HG03066 (cell line): ENCODE measurements at regions not wholly inside any gene's neighbourhood (a gene's known extent, or its start where the extent isn't known, plus 50 kb on each side); places are given as distances from the start of the nearest gene placed in this dataset.
"Not testable (repeated sequence)": the region's sequence is repeated elsewhere in the genome, so short reads cannot be mapped to it uniquely, and the experiment has no call there.

Experiments
- ATAC-seq: cut with Tn5 transposase; IDR thresholded peaks from one replicate; pipeline ENCODE4 v1.9.1; 2021; ENCODE audit warnings: low read depth; ENCODE audit not compliant: unreplicated experiment

DNA sequence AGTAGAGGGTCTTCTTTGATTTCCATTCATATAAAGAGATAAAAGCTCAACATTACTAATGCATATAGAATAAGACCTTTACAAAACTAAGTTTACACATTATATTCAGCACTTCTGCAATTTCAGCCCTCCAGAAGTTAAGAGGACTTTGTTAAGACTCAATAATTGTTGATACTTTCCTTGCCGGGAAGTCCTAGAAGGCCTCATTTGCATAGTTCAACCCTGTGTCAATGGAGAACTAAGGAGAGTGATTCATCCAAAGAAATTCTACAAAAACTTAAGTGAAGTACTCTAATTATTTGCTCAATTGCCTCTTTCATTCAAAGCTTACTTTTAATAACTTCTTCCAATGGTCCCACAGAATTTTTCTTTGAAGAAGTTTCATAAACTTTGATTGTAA is 1060.3 kb upstream of the CELF2 start:
- no peak for ATAC-seq

DNA sequence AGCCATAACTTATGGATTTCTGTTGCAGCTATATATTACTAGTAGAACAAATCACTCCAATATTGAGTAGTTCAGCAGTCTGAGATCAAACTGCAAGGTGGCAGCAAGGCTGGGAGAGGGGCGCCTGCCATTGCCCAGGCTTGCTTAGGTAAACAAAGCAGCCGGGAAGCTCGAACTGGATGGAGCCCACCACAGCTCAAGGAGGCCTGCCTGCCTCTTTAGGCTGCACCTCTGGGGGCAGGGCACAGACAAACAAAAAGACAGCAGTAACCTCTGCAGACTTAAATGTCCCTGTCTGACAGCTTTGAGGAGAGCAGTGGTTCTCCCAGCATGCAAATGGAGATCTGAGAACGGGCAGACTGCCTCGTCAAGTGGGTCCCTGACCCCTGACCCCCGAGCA is 1059.8 kb upstream of the CELF2 start:
- ATAC-seq: not testable (repeated sequence)

DNA sequence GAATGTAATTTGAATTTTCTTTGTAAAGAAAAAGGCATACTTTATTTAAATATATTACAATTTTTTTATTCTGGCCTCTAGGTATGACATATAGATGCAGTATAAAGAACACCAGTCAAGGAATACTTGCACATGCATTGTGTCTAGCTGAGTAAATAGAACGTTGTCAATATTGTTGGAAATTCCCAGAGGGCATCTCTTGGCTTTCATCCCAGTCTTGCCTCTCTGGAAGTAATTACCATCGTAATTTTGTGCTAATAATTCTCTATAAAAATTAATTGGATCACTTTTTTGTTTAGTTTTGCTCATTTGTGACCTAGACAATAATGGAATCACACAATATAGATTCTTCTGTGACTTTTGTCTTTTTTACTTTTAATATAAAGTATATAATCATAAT is 1052.3 kb upstream of the CELF2 start:
- ATAC-seq: no peak

DNA sequence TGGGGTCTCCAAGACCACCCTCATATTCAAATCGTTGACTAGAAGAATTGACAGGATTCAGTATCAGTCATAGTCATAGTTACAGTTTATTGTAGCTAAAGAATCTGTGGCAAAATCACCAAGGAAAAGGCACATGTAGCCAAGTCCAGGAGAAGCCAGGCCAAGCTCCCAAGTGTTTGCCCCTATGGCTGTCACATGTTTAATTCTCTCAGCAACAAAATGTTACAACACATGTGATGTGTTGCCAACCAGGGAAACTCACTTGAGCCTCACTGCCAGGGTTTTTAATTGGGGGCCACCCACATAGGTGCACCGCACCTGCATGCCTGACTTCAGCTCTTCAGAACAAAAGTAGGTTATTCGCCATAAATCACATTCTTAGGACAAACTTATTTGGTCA is 1030.9 kb upstream of the CELF2 start:
- ATAC-seq: no peak

DNA sequence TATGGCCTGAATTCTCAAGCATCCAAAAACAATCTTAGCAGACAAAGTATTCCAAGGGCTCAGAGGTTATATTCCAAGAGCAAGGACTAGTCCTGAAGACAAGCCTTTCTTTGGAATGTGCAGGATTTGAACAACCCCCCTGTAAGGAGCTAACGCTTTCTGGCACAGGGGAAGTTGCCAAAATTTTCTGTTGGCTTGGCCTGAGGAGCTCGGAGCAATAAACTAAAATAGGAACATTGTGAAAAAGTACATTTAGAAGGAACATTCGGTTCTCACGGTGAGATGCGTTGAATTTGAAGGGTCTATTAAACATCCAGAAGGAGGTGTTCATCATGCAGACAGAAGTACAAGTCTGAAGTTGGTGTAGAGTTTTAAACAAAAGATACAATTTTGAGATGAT is 1030.5 kb upstream of the CELF2 start:
- no peak for ATAC-seq

DNA sequence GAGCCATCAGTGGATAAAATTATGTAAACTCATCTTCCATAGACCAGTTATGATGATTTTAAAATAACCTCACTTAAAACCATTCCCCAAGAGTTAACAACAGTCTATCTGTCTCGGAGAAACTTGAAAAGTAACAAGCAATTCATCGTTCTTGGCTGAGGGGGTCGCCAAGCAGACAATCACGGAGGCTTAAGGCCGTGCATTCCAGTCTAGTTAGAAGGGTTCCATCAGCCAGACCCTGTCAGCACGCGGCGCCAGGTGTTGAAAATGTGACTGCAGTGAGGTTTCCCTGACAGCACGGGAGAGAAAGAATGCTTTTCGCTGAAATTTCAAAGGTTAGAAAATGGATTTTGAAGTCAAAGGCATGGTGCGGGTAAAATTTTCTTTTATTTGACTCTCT is 1025.0 kb upstream of the CELF2 start:
- ATAC-seq: no peak

DNA sequence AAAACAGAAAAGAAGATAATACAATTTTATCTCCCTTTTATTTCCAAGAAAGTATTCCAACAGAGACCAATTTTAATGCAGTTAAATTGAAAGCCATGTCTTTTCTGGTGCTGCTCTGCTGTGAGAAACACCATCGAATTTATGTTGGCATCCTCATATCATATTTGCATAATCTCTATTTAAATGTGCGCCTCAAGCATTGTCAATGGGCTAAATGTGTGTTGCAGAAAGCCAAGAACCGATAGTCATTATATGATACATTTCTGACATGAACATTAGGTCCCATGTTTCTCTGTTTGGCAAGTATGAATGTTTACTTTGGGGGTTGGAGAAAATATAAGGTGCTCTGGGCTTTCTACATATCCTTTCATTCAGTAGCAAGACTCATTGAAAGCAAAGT is 1023.5 kb upstream of the CELF2 start:
- no peak for ATAC-seq

DNA sequence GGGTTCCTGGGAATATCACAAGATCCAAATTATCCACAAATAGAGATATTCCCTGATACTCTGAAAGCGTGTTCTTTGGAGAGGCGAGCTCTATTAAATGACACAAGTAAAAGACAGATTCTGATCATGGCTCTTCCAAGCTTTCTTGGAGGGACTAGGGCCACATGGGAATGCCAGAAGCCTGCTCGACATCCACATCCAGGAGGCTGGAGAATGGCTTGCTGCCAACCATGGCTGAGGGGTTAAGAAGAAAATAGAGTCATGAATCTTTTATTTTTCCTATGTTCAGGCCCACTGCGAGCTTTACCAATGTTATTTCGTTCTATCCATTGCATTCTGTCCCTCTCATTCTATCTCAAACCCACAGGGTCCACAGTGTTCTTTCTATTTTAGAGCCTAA is 1018.0 kb upstream of the CELF2 start:
- ATAC-seq: no peak

DNA sequence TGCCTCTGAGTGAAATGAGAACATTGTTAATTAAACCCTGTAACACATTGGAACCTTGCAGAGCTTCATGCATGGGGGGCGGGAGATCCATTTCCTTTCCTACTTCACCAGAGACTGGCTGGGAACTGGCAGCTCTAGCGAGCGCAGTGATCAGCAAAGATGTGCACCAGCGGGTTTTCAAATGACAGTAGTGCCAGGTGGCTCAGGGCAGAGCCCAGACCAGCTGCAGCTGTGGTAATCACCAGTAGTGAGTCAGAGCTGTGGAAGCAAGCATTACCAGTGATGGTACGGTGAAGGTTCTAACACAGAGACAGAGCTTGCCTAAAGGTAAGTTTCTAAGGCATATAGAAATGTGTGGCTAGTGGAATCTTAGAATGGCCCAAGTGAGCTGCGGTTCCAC is 1009.7 kb upstream of the CELF2 start:
- no peak for ATAC-seq

DNA sequence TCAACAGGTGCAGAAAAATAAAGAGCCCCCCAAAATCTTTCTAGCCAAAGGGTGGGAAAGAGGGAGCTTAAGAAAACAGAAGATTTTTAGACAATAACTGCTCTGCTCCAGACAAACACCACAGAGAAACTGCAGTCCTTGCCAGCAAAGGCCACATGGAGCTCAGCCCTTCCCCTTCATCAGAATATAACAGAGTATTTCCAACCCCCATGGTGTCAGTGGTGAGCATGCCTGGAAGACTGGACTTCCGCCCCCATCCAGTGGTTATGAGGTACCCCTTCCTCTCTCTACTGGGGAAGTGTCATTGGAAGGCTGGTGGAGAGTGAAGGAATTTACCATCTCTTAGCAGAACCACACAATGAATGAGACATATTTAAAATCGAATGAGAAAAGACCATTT is 1007.3 kb upstream of the CELF2 start:
- ATAC-seq: no peak

DNA sequence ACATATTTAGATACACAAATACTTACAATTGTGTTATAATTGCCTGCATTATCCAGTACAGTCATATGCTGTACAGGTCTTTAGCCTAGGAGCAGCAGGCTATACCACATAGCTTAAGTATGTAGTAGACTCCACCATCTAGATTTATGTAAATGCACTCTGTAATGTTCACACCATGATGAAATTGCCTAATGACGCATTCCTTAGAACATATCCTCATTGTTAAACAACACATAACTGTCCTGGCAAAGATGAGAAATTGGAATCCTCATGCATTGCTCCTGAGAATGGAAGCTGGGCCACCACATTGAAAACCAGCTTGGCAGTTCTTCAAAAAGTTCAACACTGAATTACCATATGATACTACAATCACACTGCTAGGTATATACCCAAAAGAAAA is 1002.8 kb upstream of the CELF2 start:
- no peak for ATAC-seq

DNA sequence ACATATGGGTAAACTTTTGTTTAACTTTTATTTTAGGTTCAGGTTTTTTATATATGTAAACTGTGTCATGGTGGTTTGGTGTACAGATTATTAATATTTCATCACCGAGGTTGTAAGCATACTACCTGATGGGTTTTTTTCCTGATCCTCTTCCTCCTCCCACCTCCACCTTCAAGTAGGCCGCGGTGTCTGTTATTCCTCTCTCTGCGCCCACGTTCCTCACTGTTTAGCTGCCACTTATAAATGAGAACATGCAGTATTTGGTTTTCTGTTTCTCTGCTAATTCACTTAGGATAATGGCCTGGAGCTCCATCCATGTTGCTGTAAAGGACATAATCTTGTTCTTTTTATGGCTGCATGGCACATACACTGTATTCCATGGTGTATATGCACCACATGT is 1000.0 kb upstream of the CELF2 start:
- ATAC-seq: no peak

DNA sequence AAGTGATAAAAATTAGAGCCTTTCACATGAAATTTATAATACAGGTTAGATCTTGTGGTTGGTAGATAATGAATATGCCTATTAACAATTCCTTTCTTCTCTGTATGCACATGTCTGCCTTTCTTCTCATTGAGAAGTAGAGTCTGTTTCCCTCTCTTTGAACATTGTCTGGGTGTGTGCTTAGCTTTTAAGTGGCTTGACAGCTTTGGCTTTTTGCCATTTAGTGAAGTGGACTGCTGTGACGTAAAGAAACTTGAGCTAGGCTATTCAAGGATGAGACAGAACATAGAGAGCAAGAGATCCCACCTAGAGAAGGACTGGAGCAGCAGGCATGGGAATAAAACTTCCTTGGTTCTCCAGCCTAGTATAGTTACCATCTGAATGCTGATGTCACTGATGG is 996.7 kb upstream of the CELF2 start:
- ATAC-seq: no peak

DNA sequence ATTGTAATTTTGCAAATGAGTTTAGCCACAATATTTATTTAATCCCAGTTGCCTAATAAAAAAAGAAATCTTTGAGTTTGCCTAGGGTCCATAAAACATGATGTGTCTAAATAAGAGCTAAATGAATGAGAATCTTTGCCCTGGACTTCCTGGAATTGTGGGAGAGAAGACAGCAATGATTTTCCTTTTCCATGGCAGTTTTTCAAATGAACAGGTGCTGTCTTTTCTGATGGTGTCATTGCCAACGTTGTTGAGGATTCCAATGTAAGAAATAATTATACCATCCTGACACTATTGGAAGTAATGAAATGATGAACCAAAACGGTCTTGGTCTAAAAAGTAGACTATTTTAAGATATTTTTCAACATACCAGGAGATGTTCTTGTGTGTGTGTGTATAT is 984.7 kb upstream of the CELF2 start:
- no peak for ATAC-seq

DNA sequence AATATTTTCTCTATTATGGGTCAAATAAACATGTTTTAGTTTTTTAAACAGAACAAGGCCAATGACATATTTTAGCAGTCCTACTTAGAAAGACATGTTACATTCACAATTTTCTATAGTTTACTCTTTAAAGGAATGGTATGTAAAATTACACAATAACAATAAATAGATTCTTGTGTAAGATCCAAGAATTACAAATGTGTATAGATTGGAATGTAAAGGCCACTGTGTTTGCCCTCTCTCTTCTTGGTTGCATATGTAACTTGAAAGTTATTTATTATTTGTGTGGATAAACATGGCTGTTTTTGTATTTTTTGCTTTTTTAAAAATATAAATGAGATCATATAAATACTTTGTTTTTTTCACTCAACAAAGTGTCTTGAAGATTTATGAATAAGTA is 979.3 kb upstream of the CELF2 start:
- no peak for ATAC-seq

DNA sequence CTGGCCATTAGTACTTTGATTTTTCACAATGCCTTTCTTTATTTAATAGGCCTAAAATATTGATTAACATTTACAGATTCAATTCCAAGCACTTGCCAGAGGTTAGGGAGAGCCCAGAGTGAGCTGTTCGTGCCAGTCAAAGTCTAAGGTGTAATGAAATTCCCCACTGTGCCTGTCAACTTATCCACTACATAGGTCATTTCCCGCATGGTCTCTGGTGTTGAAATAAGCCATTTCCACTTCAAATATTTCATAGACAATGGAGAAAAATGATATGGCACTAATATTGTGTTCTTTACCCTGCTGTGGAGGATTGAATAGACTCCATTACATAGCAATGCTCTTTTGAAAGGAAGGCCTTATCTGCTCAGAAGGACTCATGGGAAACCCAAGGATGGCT is 978.1 kb upstream of the CELF2 start:
- ATAC-seq: no peak

DNA sequence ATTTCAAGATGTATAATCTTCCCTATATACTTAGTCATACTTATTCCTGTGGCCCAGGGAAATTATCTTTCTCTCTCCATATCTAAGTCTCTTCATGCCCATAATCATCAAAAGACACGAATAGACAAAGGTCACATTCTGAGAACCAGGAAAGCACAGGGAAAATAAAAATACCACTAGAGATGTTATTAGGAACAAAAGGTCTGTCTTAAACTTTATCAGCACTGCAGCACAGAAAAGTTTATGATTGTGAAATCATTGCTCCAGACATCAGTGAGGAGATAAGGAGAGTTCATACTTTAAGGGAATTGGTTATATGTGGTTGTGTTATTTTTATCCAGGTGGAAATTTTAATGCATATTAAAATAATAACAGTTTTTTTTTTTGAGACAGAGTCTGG is 974.6 kb upstream of the CELF2 start:
- ATAC-seq: no peak

DNA sequence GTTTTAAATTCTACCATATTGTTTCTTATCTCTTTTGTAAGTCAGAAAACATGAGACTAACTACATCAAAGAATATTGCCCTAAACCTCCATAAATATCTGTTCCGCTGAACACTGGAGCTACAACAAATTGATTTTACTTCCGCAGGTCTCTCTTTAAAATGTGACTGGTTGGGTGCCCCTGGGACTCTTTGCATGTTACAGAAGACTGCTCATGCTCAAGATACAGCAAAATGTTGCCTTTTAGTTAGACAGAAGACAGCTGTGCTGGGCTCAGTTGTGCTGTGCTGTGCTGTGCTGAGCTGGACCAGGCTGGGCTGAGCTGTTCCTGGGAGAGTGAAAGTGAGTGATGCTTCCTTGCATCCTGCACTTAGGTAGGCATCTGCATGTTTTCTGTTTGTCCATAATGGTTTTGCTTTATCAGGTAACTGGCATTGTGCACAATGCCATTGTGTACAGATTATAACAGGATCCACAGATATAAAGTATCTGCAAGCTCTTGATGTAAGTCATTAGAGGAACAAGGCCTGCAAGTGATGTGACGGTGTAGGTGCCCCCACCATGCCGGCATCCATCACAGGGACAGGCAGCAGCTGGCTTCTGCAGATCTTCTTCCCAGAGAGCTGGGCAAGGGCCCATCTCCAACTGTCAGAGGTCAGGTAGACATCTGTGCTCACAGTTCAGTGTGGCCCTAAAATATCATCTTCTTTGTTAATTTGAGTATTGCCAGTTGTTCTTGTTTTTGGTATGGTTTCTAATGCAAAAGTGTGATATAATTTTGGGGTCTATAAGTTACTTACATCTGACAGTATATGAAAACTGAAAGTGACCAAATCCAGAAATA is 972.5 kb upstream of the CELF2 start:
- ATAC-seq: no peak

DNA sequence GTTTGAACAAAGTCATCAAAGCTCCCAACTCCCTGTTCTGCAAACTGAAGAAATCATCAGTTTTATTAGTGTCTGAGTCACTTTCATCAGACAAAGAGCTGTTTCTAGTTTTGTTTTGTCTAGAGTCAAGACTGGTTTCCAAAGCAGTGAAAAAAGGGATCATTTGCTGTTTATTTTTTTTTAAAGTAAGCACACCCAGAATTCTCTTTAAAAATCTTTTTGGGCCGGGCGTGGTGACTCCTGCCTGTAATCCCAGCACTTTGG is 972.0 kb upstream of the CELF2 start:
- no peak for ATAC-seq

DNA sequence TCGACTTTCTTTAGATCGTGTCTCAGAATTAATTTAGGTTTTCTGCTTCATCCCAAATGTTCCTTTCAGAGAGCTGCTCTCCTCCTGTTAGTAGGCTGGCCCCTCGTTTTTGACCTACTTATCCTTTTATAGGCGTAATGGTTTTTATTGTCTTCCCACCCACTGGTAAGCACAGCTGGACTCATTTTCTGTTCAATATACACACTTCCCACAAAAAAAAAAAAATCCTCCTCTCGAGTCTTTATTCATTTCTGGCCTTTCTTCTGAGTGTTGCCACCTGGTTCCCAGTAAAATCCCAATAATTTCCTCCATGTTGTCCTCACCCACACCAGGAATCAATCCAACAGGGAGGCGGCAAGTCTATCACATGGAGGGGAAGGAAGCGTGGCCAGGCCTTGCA is 970.2 kb upstream of the CELF2 start:
- no peak for ATAC-seq

DNA sequence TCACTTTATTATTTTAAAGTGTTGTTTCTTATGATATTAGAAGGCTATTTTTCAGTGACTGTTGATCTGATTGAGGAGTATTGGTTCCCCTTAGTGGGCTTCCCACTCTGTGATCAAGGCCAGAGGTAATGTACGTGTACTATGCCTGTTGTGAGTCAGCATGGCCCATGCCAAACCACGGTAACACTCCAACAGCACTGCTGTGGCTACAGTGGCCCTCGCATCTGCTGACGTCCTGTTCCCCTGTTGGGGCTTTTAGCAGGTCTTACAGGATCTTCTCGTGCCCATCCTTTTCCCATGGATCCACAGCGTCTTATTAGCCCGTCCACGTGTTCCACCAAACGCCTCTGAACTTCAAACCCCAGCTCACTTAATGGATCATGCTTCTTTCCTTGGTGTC is 964.6 kb upstream of the CELF2 start:
- no peak for ATAC-seq

DNA sequence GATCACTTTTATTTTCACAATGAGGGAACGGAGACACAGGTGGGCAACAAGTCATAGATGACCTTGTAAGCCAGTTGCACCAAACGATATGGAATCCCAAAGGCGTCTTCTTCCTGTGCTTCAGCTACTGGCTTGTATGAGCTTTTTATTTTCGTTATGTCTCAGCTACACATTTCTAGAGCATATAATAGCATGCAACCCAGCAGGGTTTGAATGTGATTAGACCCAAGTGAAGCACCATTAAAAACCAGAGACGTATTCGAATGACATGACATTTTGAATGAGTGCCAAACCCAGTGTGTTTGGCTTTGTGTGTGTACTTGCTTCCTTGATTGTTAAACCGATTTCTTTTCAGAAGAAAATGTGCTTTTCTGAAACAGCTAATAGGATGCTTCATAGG is 963.2 kb upstream of the CELF2 start:
- ATAC-seq: no peak
